Prostate gland (tissue), 2 donors: ENCODE measurements at regions not wholly inside any gene's neighbourhood (a gene's known extent, or its start where the extent isn't known, plus 50 kb on each side); places are given as distances from the start of the nearest gene placed in this dataset.

Source experiments
- CTCF ChIP-seq, 4 experiments: fragments of 200-600 bp in 2 of 4; fragments of 450-650 bp in 2 of 4; sonication (generic) in 2 of 4; IDR thresholded peaks; 1 replicate in 3 of 4; 2 replicates in 1 of 4; pipeline ENCODE4 v1.5.1; 2016 to 2019; ENCODE audit warnings: antibody characterized with exemption in 4 of 4, mild to moderate bottlenecking in 2 of 4, moderate library complexity in 2 of 4
- POLR2A ChIP-seq: fragments of 450-650 bp; IDR thresholded peaks from one replicate; pipeline ENCODE4 v1.6.1; 2016; ENCODE audit warnings: antibody characterized with exemption, mild to moderate bottlenecking
- POLR2AphosphoS5 ChIP-seq: sonication (generic); formaldehyde crosslinking; IDR thresholded peaks from one replicate; pipeline ENCODE4 v1.6.1; 2017; ENCODE audit warnings: antibody characterized with exemption

GRCh38 chr12:33514893-33515292 is 75.3 kb upstream of the SYT10 start:
- no peak for TF ChIP-seq POLR2A
- no peak for TF ChIP-seq CTCF (IDR thresholded peaks at IDR 0.05)
- TF ChIP-seq POLR2AphosphoS5: no peak
